GM19397 (cell line): ENCODE measurements at regions not wholly inside any gene's neighbourhood (a gene's known extent, or its start where the extent isn't known, plus 50 kb on each side); places are given as distances from the start of the nearest gene placed in this dataset.
"Not testable (repeated sequence)": the region's sequence is repeated elsewhere in the genome, so short reads cannot be mapped to it uniquely, and the experiment has no call there.

ENCODE experiments used
- ATAC-seq: cut with Tn5 transposase; IDR thresholded peaks from one replicate; pipeline ENCODE4 v1.9.1; 2021; ENCODE audit warnings: mild to moderate bottlenecking, moderate library complexity; ENCODE audit not compliant: unreplicated experiment

- no peak for ATAC-seq
These were observed 191.4 kb upstream of the SDK2 start for GRCh38 chr17:73835605-73836004.

DNA sequence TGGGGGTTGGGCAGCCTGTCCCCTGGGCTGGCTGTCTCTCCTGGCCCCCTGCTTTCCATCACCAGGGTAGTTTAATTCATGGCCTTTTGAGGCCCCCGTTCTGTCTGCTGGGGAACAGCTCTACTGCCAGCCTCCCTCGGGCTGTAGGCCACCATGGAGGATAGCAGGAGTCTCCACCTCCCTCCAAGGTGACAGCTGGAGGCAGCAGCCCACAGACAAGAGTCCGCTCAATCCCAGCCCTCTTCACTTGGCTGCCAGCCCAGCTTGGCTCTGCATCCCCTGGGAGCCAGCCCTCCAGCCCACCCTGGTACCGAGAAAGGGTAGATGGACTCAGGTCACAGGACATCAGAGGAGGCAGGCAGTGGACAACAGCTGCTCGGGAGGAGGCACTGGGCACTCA, 194.6 kb upstream of the SDK2 start:
- ATAC-seq, result no peak

- no peak for ATAC-seq
These were observed 196.6 kb upstream of the SDK2 start for GRCh38 chr17:73840829-73841228.

GRCh38 chr17:73841431-73842060, 197.3 kb upstream of the SDK2 start:
- ATAC-seq, result no peak

GRCh38 chr17:73847952-73848351, 203.7 kb upstream of the SDK2 start:
- ATAC-seq, result no peak

GRCh38 chr17:73850426-73850825, 206.2 kb upstream of the SDK2 start:
- no peak for ATAC-seq

GRCh38 chr17:73851091-73851490, 206.8 kb upstream of the SDK2 start:
- ATAC-seq, result no peak

DNA sequence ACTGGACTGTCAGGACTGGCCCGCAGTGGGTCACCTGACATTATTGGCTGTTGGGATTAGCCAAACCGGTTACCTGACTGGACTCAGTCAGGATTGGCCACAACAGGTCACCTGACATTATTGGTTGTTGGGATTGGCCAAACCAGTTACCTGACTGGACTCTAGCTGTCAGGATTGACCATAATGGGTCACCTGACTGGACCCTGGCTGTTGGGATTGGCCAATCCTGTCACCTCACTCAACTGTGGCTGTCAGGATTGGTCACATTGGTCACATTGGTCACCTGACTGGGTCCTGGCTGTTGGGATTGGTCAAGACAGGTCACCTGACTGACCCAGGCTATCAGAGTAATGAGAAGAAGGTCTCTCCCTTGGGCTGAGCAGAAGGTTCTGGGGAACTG, 207.7 kb upstream of the SDK2 start:
- ATAC-seq, result no peak

GRCh38 chr17:73855720-73856333, 211.6 kb upstream of the SDK2 start:
- no peak for ATAC-seq

DNA sequence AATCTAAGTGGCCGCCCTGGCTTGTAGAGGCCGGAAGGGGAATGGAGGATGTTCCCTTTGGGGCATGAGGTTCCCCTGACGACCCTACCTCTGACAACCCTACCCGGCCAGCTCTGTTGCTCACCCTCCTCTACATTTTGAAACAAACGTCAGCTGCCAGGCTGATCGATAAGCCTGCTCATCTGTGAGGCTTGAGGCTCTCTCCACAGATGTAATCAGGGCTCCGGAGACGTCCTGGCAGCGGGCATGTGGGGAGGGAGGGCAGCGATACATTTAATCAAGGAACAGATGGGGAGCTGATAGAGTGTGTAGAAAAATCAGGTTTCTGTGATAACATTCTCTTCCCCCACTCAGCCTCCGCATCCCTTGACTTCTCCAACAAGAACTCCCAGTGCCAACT, 212.3 kb upstream of the SDK2 start:
- no peak for ATAC-seq

DNA sequence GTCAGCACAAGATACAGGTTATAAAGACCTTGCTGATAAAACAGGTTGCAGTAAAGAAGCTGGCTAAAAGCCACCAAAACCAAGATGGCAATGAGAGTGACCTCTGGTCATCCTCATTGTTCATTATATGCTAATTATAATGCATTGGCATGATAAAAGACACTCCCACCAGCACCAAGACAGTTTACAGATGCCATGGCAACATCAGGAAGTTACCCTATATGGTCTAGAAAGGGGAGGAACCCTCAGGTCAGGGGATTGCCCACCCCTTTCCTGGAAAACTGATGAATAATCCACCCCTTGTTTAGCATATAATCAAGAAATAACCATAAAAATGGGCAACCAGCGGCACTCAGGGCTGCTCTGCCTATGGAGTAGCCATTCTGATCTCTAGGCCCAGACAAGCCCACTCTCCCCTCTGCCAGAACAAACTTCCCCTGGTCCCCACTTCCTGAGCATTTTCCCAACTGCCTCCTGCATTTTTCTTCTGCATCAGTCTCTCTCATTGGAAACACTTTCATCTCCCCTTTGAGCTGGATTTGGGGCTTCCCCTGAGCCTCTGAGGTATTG, 215.3 kb upstream of the SDK2 start:
- ATAC-seq, result not testable (repeated sequence)

GRCh38 chr17:73861543-73861942, 217.3 kb upstream of the SDK2 start:
- no peak for ATAC-seq

GRCh38 chr17:73863761-73864535, 219.7 kb upstream of the SDK2 start:
- ATAC-seq, result no peak

DNA sequence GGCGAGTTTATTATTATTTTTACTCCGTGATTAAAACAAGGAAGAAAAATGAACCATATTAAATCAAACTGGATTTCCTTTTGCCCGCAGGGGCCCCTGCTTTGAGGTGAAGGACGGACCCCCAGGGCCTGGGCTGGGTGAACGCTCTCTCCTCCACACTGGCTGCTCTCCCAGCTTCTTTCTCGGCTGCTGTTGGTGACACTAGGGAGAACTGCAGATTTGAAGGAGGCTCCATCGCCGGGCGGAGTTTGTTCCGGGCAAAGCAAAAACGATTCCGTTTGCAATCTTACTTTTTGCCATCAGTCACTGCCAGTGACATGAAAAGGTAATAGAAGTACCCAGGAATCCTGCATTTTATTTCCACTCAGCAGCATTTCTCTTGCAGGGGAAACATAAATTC, 221.6 kb upstream of the SDK2 start:
- no peak for ATAC-seq

- no peak for ATAC-seq
These were observed 222.8 kb upstream of the SDK2 start for GRCh38 chr17:73867056-73867455.

DNA sequence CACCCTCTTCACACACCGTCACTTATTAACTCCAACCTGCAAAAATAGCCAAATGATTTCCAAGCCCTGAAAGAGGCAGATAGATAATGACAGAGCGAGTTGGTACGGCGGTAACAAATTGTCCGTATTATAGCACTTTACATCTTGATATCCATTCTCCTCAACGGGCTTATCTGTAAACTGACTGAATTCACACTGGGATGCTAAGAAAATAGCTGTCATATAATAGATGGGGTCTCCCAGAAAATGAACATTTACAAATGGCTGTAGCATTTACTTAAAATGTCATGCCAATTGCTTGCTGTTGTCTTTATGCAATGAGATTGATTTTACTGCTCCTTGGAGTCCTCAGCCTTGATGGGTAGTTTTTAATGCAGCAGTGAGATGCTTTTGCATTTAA, 225.8 kb upstream of the SDK2 start:
- no peak for ATAC-seq

DNA sequence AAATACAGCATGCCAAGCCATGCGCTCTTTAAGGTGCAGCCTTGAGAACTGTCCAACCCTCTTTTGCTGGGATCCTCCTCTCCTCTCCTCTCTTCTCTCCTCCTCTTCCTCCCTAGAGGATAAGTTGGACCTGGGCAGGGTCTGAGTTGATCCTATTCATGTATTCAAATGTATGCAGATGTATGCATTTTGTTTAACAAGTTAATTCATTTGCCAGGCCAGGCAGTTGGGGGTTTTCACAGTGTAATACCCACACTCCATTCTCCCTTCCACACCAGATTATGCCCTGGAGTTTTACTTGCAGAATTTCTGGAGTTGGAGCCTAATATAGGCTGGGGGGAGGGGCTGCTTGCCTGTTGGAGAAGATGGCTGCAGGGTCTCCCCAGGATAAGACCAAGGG, 226.2 kb upstream of the SDK2 start:
- ATAC-seq, result no peak

DNA sequence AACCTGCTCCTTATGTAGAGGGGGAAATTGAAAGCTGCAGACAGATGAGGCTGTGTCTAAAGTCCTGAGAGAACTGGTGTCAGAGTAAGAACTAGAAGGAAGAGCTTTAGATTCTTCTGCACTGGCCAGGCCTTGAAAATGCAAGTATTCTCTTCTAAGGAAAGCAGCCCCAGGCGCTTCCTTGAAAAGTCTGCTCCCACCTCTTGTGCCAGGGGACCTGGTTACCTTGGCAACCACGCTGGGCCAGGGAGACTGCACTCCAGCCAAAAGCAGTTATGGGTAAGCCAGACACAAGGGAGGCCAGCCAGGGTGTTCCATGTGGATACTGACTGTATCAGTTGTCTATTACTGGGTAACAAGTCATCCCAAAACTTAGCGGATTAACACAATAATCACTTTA, 228.6 kb upstream of the SDK2 start:
- ATAC-seq, result no peak

DNA sequence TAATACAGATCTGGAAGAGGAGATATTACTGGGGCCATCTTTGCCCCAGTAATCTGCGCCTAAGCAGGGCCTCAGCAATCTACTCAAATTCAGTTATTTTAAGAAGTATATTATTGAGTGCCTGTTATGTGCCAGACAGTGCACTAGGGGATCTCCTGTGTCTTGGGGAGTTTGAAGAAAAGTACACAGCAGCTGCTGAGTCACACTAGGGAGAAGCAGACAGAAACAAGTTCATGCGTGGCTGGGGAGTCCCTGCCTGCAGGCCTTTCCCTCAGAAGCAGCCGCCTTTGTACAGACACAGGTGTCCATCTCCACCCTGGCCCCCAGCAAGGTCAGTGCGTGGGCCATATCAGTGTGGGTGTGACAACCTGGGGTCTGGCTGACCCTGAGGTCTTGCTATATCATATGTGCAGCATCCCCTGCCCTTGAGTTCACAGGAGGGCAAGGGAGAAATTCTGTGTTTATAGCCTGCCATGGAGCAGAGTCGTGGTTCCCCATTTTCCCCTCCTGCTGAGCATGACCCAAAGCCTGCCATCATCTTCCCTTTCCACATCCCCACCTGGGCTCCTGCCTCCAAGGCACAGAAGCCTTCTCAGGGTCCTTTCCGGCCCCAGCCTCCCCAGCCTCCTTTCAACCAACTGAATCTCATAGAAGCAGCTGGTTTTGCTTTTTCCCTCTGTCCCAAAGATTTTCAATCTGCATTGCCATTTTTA, 229.9 kb upstream of the SDK2 start:
- ATAC-seq, result peak; percentile 54

- no peak for ATAC-seq
These were observed 231.1 kb upstream of the SDK2 start for GRCh38 chr17:73875346-73875745.

- no peak for ATAC-seq
These were observed 233.7 kb upstream of the SDK2 start for GRCh38 chr17:73877962-73878361.
